Stimulated activated CD4-positive, alpha-beta T cell treated with anti-CD3 and anti-CD28 coated beads, Interleukin-15, amount 100 ng/mL, for 48 hours (primary cell): ENCODE measurements at regions not wholly inside any gene's neighbourhood (a gene's known extent, or its start where the extent isn't known, plus 50 kb on each side); places are given as distances from the start of the nearest gene placed in this dataset.
"Not testable (repeated sequence)": the region's sequence is repeated elsewhere in the genome, so short reads cannot be mapped to it uniquely, and the experiment has no call there.

Source experiments
- DNase-seq, 2 donors: peaks; one replicate each; pipeline ENCODE4 v3.0.0-alpha.2; 2020; ENCODE audit warnings: low read depth in 2 of 2

DNA sequence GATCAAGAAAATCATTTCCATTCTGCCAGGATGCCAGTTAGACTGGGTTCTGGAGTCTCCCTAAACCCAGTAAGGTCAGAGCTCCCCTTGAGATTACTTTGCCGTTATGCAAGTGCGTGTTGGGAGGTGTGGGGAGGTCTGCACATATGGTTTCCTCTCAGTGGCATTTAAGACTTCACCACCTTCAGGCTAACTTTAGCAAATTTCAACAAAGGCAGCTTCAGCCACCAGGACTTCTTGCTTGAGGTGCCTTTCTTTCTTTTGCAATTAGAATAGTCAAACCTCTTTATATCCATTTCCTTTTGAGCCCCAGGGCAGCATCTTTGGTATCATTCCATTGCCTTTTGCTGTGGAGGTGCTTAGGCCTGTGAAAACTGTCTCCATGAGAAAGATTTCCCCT is 117.2 kb upstream of the CCND2 start:
- no peak for DNase-seq

DNA sequence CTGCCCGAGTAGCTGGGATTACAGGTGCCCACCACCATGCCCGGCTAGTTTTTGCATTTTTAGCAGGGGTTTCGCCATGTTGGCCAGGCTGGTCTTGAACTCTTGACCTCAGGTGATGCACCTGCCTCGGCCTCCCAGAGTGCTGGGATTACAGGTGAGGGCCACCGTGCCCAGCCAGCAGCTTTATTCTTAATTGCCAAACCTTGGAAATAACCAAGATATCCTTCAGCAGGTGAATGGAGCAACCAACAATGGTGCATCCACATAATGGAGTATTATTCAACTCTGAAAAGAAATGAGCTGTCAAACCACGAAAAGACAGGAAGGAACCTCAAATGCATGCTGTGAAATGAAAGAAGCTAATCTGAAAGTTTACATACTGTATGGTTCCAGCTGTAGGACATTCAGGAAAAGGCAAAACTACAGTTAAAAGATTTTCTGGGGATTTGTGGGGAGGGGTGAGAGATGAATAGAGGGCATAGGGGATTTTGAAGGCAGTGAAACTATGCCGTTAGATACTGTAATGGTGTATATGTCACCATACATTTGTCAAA is 118.8 kb upstream of the CCND2 start:
- no peak for DNase-seq

DNA sequence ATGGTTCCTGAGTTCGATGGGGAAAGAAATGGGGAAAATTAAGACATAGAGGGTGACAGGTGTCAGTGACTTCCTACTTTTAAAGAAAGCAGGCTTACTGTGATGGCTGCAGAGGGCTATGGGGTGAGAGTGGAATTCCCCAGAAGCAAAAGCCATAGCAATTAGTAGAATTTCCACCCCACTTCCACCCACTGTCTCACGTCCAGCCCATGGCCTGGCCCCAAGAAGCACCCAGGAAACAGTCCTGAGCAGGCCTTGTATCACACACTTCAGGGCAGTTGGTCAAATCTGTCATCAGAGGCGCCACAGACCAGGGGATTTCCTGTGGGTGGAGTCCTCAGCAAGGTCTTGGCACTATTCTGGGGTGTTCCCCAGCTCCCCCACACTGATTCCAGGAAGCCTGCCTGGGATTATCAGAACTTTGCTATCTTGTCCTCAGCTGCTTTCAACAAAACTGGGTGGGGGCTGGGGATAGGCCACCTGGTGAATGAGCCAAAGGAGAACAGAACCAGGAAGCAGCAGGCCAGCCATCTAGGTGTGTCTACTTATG is 120.1 kb upstream of the CCND2 start:
- peak; percentile 41 to 65 for DNase-seq

DNA sequence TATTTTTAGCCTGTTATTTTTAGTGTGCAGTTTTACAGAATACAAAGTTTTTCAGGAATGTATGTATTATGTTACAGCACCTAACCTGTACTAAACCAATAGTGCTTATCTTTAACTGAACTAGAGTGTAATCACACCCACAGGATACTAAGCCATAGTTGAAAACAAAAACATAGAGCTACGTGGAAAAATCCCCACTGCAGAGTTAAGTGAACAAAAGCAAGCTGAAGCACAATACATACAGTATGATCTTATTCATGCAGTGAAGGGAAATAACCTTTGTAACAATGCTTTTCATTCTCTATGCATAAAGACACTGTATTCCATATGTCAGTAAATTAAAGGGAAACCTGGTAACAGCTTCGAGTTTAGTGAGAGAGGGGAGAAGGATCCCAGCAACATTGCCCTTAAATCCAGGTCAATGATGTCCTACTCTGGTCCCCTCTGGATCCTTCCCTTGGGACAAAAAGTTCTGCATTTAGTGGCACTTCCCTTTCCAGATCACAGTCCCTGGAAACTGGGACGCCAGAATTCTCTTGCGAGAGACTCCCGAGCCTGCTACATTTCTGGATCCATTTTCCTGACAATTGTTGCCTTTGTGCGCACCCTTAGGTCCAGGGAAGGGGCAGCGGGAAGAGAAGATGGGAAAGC is 121.3 kb upstream of the CCND2 start:
- no peak for DNase-seq

DNA sequence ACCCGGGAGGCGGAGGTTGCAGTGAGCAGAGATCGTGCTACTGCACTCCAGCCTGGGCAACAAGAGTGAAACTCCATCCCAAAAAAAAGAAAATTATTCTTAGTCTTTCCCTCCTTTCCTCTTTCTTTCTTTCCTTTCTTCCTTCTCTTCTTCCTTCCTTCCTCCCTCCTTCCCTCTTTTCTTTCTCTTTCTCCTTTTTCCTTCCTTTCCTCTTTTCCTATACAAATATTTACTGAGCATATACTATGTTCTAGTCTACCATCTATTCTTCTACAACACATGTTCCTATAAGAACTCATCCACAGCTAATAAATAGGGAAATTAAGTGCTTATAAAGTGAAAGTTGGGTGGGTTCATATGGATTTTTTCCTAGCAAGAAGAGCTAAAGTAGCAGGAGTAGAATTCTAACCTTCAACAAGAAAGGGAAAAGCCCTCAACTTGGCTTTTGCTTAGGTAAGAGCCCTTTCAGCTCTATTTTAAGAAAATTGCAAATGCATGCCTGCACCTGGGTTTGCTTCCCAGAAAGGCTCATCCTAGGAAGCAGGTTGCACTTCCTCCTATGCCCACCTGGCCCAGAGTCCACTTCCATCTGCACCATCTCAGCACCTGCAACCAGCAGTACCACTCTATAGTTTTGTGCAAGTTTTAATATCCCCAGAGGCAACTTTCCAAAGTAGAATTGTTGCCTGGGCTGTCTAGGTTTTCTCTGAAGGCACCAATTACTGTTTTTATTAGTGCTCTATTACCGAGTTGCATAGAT is 122.0 kb upstream of the CCND2 start:
- DNase-seq, result no peak

DNA sequence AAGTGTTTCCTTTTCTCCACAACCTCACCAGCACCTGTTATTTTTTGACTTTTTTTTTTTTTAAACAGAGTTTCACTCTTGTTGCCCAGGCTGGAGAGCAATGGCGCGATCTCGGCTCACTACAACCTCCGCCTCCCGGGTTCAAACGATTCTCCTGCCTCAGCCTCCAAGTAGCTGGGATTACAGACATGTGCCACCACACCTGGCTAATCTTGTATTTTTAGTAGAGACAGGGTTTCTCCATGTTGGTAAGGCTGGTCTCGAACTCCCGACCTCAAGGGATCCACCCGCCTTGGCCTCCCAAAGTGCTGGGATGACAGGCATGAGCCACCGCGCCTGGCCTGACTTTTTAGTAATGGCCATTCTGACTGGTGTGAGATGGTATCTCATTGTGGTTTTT is 123.2 kb upstream of the CCND2 start:
- not testable (repeated sequence) for DNase-seq

DNA sequence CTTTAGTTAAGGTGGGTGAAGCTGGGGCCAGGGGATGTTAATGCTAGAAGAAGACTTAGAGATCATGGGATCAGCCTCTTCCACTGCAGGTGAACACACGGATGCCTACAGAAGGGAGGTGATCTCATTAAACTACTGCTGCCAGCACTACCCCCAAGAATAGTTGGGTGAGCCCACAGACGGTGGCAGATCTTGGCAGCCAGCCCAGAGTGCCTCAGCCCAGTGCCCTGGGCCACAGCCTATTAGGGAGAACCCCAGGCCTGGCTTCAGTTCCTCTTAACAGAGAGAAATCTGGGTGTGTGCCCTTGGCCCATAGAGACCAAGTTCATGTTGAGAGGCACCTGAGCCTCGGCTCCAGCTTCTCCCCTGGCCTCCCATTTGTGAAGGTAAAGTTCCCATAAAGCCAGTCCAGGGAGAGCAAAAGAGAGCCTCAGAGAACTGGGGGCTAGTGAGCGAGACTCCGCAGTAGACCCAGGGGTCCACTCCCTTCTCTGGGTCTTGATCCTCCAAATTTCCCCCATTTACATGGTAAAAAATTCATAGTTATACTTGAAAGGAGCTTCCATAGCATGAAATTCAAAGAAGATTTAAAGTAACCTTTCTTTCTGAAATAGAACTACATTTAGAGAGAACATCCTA is 125.0 kb upstream of the CCND2 start:
- no peak for DNase-seq

DNA sequence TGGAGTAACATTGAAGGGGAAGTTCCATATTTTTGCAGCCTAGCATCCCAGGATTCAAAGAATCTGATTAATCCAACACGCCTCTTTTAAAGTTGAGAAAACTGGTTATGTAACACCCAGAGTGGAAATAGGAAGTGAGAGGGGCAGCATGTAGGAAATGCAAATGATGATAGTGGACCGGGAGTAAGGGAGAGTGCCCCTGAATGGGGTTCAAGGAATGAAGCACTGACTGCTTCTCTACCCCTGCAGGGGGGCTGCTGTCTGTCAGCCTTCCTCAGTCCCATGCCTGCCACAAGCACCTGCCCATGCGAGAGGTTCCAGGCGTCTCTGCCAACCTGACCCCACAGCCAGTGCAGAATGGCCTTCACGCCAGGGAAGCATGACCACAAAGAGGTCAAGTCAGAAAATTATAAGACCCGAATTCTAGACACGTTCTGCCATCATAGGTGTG is 126.5 kb upstream of the CCND2 start:
- DNase-seq, result no peak

DNA sequence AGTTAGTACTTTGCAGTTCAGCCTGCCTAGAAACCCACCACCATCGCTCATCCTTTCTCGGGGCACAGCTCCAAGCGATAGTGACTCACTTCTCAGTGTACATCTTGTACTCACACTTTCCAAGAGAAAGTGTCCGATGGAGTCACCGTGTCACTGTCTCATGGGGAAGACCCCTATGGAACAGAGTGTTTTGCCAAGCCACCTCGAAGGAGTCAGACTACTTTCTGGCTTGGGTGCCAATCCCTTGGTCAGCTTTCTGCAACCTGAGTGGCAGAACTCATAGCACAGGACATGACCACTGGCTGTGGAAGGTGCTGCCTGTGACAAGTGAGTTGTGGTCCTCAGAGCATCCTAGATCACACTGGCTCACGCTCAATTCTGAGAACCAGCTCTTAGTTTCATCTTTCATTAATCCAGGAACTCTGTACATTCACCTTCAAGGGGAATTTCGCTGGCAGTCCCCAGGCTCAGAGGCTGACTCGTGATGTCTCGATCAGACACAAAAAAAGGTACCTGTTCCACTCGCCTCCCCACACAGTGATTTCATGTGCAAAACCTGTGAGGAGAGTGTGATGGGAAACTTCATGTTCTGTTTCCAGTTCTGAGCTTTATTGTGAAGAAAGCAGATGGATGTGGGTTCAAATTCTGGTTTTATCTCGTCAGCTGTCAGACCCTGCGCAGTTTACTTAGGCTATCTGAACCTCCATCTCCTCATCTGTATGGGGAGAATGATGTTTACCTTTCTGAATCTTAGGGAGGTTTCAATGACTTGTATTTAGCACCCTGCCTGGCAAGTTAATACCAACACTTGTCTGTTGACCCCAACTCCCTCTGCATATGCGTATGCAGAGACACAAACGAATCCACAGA is 127.3 kb upstream of the CCND2 start:
- peak; percentile 65 to 66 for DNase-seq

DNA sequence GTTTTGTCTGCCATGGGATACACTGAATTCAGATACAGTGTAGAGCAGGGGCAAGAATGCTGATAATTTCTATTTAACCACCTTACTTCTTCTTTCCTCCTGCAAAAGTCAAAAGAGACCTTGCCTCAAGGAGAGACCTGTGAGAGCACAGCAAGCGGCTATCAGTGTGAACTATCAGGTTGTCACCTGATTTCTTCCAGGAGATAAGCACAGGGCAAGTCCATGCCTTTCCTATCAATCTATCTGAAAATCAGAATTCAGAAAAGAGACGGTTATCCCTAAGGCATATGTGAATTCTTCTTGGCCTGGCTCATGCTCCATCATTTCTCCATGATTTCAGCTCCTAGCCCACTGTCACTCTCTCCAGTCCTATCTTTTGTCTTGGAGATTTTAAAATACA is 128.9 kb upstream of the CCND2 start:
- no peak for DNase-seq

DNA sequence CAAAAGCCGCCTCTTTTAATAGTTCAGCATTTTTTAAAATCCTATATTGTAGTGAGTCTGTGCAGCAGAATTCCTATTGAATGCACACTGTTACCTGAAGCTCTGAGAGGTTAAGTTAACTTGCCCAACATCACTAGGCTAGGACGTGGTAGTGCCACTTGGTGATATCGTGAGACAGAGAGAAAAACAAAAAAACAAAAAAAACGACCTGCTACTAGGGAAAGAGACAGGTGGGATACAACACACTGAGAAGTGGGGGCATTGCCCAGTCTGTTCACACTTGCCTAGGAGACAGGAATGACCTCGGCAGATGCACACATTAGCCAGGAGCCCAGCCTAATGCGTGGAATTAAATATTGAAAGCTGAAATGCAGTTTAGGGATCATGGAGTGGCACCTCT is 129.7 kb upstream of the CCND2 start:
- no peak for DNase-seq

DNA sequence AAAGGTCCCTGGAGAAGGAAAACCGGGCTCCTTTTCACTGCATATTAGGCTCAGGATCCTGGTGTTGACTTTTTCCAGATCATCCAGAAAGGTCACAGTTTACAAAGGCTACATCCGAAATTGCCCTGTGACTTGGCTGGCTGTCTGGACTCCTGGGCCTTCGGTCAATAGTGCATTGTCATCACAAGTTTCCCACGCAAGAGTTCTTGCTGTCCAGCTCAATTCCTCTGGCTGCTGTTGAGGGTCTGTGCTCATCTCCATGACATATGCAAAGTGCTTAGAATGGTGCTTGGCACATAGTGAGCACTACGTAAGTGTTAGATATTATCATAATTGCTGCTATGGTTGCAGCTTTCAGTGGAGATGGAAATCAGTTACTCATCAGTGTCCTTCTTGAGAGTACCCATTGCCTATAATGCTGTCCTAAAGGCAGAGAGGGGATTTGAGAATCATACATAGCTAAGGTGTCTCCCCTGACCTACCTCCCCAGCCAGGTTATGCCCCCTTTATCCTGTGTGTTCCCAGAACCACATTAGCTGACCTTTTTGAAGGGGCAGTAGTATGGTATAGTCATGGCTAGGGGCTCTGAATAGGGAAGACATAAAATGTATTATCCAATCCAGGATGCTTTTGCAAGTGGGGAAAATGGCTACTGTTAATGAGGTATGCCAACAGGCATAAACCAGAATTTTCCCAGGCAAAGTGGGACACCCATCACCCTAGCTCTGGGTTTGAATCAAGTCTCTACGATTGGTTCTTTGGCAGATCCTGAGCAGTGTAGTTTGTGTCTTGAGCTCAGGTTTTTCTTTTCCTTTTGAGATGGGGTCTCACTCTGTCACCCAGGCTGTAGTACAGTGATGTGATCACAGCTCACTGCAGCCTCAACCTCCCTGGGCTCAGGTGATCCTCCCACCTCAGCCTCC is 132.0 kb upstream of the CCND2 start:
- DNase-seq, result no peak

DNA sequence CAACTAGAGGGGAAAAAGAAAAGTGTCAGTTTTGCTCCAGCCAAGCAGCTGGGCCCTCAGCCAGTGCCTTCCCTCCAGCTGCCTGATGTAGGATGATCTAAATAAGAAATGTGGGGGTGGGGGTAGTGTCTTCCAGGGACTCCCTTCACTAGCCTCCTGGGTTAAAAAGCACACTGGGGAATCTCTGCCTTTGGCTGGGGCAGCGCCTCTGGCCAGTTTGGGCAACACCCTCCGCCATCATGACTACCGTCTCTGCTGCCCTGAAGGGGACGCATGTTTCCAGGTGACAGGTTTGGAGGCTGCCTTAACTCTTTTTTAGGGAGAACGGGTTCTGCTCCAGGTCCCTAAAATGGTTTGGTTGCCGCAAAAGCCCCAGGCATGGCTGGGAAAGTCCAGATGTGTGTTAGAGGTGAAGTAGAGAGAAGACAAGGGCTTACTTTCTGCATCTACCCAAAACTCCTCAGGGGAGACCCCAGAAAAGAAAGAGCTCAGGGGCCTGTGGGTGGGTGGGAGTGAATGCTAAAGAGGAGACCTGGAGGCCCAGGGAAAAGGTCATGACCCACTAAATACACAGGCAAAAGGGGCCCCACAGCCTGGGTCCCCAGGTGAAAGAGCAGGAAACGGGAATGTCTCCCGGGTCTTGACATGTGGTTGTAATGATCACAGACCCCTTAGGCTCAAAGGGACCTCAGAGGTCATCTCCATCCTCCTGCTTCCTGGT is 132.8 kb upstream of the CCND2 start:
- DNase-seq, result no peak

DNA sequence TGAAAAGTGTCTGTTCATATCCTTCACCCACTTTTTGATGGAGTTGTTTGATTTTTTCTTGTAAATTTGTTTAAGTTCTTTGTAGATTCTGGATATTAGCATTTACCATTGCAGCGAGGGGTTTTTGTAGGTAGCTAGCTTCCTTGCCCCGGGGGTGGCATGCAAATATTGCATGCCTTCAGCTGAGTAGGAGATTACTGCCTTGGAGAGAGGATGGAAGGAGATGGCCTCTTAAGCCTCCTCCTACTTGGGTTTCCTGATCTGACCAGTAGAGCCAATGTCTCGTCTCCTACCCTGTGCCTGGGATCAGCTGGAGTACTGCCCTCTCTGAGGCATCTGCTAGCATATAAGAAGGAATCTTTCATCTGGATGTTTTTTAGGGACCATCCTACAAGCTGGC is 134.4 kb upstream of the CCND2 start:
- no peak for DNase-seq

DNA sequence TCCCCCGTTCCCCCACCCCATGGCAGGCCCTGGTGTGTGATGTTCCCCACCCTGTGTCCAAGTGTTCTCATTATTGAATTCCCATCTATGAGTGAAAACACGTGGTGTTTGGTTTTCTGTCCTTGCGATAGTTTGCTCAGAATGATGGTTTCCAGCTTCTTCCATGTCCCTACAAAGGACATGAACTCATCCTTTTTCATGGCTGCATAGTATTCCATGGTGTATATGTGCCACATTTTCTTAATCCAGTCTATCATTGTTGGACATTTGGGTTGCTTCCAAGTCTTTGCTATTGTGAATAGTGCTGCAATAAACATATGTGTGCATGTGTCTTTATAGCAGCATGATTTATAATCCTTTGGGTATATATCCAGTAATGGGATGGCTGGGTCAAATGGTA is 135.0 kb upstream of the CCND2 start:
- not testable (repeated sequence) for DNase-seq

DNA sequence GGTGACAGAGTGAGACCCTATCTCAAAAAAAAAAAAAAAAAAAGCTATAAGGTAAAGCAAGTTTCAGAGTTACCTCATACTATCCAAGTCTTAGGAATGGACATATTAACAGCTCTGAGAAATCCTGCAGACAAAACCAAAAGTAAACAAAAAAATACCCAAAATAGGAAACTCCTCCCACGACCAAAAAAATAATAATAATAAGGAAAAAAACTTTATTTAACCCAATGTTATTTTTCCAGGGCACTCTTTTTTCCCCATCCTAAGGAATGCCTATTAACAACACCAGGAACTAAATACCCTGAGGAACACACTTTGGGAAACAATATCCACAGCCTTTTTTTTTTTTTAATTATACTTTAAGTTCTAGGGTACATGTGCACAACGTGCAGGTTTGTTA is 135.5 kb upstream of the CCND2 start:
- DNase-seq, result no peak

DNA sequence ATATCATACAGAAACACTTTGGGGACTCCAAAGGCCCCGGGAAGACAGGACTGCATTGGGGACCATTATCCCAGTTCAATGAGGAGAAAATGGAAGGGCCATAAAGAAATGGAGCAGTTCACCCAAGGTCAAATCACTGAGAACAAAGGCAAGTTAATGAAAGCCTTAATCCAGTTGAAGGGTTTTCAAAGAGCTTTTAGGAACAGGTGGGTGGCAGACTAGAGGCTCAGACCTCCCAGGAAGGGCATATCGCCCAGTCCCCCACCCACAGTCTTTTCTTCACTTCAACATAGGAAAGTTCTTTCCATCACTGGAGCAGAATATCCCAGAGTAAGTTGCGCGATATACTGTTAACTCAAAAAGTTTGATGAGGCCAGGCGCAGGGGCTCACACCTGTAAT is 136.1 kb upstream of the CCND2 start:
- DNase-seq, result no peak

DNA sequence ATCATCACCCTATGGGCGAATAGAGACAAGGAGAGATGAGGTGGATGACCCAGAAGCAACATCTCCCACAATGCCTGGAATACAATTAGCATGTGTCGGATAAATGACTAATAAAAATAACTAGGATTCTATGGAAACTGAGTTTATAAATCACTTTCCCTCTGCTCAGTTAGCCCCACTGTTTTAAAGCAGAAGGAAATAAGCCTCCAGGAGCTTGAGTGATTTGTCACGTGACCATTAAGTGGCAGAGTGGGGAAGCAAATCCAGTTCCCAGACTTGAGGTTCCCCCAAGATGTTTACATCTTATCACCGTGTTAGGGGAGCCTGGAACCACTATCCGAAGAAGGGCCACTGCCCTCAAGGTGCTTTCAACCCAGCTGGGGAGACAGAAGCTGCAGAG is 136.5 kb upstream of the CCND2 start:
- DNase-seq, result no peak

DNA sequence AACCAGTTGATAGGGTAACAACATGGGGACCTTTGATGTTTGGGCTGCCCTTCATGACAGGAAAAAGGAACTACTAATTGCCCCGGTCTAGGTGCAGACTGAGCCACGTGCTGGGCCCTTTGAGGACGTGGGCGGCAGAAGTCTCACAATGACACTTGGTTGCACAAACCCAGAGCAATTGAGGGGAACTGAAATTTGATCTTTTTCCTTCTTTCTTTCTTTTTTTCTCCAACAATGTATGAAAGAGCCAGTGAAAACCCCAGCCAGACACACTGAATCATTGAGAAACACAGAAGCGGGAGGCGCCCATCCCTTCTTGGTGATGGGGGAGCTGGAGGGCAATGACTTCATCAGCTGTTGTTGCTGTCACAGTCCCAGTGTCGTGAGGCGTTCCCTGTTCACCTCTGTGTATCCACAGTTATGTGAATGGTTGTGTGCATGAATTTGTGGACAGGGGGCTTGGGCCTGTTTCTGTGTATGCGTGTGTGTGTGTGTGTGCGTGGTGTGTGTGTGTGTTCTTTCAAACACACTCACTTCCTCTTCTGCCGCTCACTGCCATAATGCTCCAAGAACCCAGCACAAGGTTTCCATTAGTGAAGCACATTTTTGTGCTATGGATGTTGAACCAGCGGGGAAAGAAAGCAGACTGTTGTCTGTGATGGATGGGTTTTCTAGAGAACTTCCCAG is 137.5 kb upstream of the CCND2 start:
- DNase-seq, result peak; percentile 72 to 78
